ENCODE measurements at regions not wholly inside any gene's neighbourhood (a gene's known extent, or its start where the extent isn't known, plus 50 kb on each side); places are given as distances from the start of the nearest gene placed in this dataset.

DNA sequence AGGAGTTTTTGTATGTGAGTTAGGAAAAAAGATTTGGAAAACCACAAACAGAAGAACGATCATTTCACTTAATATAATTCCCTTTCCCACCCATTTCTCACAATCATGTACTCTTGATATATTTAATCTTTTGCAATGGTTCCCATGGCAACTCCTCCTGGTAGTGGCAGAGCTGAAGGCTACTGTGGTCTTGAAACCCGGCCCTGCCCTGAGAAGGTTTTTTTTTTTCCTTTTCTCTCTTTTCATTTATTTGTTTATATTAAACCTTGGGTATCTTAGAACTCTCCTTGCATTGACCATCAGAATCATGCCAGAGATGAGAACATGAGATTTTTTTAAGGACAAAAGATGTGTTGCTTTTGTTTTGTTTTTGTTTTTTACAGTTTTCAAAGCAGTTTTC is 566.1 kb upstream of the NRP1 start:
- intact Hi-C loops (cut with DNase I; ENCODE audit: low total_unique reads), result no loop called here
- TF ChIP-seq, protein P1, sequence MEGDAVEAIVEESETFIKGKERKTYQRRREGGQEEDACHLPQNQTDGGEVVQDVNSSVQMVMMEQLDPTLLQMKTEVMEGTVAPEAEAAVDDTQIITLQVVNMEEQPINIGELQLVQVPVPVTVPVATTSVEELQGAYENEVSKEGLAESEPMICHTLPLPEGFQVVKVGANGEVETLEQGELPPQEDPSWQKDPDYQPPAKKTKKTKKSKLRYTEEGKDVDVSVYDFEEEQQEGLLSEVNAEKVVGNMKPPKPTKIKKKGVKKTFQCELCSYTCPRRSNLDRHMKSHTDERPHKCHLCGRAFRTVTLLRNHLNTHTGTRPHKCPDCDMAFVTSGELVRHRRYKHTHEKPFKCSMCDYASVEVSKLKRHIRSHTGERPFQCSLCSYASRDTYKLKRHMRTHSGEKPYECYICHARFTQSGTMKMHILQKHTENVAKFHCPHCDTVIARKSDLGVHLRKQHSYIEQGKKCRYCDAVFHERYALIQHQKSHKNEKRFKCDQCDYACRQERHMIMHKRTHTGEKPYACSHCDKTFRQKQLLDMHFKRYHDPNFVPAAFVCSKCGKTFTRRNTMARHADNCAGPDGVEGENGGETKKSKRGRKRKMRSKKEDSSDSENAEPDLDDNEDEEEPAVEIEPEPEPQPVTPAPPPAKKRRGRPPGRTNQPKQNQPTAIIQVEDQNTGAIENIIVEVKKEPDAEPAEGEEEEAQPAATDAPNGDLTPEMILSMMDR (IDR thresholded peaks at IDR 0.05), result no peak
- no peak for TF ChIP-seq POLR2A (IDR thresholded peaks at IDR 0.05)
- no peak for DNase-seq (ENCODE audit: low spot score in 2 of 2)
- no peak overlapping the region for H3K4me3 ChIP-seq (ENCODE audit: low read depth, poor library complexity, severe bottlenecking)
- WGBS, 2 donors, result 40 to 41% methylated on average over 2 of the region's 2 CpGs

DNA sequence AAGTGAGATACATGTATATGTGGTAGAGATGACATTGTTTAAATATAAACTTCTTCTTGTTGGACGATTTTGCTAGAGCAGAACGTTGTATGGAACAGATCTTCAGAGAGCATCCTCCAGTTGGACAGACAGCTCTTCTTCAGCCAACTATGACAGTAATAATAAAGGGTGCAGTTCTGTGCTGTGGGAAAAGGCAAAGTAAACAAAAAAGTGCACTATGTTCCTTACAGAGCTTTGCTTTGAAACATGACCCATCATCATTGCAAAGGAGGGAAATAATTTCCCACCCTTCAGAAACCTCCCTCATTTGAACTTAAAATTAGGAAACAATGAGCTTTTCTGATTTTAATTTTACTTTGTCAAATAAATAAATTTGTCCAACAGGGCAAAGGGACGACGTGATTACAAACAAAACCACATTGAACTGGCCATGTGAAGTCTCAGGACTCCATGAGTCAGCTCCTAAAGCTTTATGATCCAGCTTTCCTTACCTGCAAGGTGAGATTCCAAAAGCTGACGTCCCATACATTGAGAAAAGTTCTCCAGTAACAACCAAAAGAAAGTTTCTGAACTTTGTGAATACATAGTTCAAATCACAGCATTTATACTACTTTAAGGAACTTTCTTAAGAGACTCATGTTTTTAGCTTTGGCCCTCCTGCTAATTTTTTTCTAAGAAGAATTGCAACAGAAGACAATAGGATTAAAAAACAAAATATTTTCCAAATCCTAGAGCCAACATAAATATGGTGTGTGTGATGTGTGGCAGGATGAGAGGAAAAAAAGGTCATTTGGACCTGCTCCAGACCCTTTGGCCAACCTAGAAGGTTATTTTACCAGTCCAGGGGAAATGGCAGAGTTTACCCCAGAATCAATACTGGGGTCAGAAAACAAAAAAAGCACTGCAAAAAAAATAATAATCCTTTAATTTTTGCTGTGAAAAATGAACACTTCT is 565.4 kb upstream of the NRP1 start:
- no peak overlapping the region for H3K4me3 ChIP-seq (ENCODE audit: low read depth, poor library complexity, severe bottlenecking)
- intact Hi-C loops (cut with DNase I; ENCODE audit: low total_unique reads), result no loop called here
- TF ChIP-seq, protein P1 (IDR thresholded peaks at IDR 0.05), result no peak
- TF ChIP-seq POLR2A (IDR thresholded peaks at IDR 0.05), result no peak
- no peak for DNase-seq (ENCODE audit: low spot score in 2 of 2)
- 37 to 40% methylated on average over 5 of the region's 5 CpGs for WGBS, 2 donors

DNA sequence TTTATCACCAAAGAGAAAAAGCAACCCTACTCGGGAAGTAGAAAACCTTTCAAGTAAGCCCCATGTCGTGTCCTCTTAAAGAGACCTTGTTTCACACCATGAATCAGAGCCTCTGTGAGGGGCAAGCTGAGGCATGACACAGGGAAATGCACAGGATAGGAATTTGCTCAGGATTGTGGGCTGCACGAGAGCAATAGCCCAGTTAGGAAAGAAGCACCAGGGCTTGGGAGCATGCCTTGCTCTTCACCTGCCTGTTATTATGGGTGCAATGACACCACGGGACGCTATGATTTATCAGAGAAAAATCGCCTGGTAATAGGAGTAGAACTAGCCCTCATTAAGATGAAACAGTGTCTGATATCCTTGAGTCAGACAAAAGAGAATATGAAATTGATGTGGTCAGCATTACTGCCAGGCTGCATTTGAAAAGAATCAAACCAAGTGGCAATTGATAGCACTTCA is 562.9 kb upstream of the NRP1 start:
- DNase-seq (ENCODE audit: low spot score in 2 of 2), result no peak
- WGBS, 2 donors, result 44 to 48% methylated on average over 6 of the region's 6 CpGs
- TF ChIP-seq, protein P1 (IDR thresholded peaks at IDR 0.05), result no peak
- TF ChIP-seq POLR2A (IDR thresholded peaks at IDR 0.05), result no peak
- intact Hi-C loops (cut with DNase I; ENCODE audit: low total_unique reads), result no loop called here
- no peak overlapping the region for H3K4me3 ChIP-seq (ENCODE audit: low read depth, poor library complexity, severe bottlenecking)

DNA sequence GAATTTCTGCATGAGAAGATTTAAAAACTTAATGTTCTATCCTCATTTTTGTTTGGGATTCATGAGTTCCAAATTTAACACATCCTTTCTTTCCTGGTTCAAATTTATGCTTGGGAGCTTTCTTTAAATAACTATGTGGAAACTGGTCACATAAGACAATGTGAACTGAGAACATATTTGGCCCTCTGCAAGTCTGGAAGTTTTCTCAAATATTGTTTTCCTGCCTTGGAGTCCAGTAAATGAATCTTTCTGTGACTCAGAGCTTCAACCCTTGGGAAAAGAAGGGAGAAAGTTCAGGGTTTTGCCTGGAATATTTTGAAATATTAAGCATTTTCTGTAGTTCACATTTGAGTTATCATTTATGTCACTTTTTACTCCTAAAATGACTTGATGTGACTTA is 559.0 kb upstream of the NRP1 start:
- H3K4me3 ChIP-seq (ENCODE audit: low read depth, poor library complexity, severe bottlenecking), result no peak overlapping the region
- intact Hi-C loops (cut with DNase I; ENCODE audit: low total_unique reads), result no loop called here
- no peak for DNase-seq (ENCODE audit: low spot score in 2 of 2)
- no peak for TF ChIP-seq POLR2A (IDR thresholded peaks at IDR 0.05)
- TF ChIP-seq, protein P1 (IDR thresholded peaks at IDR 0.05), result no peak

DNA sequence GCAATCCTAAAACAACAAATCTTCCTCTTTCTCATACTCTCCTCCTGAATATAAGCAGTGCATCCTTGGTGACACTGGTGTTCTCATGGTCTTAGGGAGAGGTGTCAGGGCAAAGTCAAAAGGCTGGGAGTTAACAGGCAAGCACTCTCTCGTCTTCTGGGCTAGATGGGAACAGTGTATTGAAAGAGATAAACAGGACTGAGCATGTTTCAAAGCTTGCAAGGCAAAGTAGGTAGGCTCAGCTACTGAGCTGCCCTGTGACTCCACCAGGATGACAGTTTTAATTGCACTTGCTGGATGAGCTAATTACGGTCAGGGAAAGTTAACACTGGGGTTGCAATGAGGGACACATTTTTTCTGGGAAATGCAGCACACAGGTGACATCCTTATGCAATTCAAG is 554.9 kb upstream of the NRP1 start:
- intact Hi-C loops (cut with DNase I; ENCODE audit: low total_unique reads), result no loop called here
- DNase-seq (ENCODE audit: low spot score in 2 of 2), result no peak
- H3K4me3 ChIP-seq (ENCODE audit: low read depth, poor library complexity, severe bottlenecking), result no peak overlapping the region
- TF ChIP-seq, protein P1 (IDR thresholded peaks at IDR 0.05), result no peak
- TF ChIP-seq POLR2A (IDR thresholded peaks at IDR 0.05), result no peak
- WGBS, 2 donors, result 41 to 57% methylated on average over 2 of the region's 2 CpGs
